ENCODE measurements at regions not wholly inside any gene's neighbourhood (a gene's known extent, or its start where the extent isn't known, plus 50 kb on each side); places are given as distances from the start of the nearest gene placed in this dataset.
"Not testable (repeated sequence)": the region's sequence is repeated elsewhere in the genome, so short reads cannot be mapped to it uniquely, and the experiment has no call there.

- H3K27me3 ChIP-seq: no peaks in the 10 kb centered on the region
- H3K36me3 ChIP-seq: no peaks in the 10 kb centered on the region
- 46 to 76% methylated on average over 2 of the region's 2 CpGs for WGBS, 2 donors
- no peak overlapping the region for H3K4me3 ChIP-seq
- no peak for DNase-seq
- no peak overlapping the region for H3K27ac ChIP-seq
- peaks cover 0 to 6% (median 0%) of the 10 kb centered on the region in 3 donors for H3K9me3 ChIP-seq
- TF ChIP-seq CTCF (IDR thresholded peaks at IDR 0.05) (no peak), POLR2A (IDR thresholded peaks at IDR 0.05) (no peak)
- intact Hi-C loops (cut with DNase I): no loop called here
- H3K4me1 ChIP-seq: no peaks in the 10 kb centered on the region
Measured at GRCh38 chr4:28451346-28451745, 1590.7 kb downstream of the STIM2 start.

DNA sequence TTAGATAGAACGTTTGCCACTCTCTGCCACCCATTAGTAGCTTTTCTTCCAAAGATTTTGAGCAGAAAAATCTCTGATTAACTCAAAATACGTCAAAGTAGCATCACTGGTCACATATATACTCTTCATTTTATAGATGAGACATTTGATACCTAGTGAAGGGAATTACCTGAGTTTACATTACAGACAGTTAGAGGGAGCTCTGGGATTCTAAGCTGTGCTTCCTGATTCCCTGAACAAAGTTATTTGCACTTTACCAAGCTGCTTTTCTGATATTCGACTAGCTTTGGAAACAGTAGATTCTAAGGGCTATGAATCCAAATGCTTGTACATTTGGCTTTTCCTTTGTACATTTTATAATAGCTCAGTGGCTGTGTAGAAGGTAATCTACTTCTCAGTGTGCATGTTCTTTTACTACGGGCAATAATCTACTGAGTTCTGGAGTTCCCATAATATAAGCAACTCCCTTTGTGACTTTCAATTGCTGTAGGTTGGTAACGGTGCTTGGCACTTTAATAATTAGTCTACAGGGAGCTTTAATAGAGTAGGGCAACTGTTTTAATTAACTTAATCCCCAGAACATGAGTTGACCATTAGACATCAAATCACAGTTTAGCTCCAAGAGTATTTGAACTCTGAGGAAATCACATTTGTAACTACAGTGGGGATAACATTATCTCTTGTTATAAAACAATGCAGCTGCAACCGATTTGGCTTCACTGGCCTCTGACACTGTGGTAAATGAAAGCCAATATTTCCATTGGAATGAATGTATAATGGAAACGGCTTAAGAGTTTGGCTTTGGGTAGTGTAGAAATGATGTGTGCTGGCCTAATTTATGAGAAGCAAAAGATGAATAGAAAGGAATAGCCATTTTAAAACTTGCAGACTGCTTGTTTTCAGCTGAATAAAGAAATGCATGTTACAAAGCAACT lies 1602.4 kb downstream of the STIM2 start:
- Histone ChIP-seq H3K27ac (no peak overlapping the region), H3K9me3 (no peaks in the 10 kb centered on the region), H3K4me3 (no peak overlapping the region), H3K4me1 (no peaks in the 10 kb centered on the region), H3K27me3 (no peaks in the 10 kb centered on the region), H3K36me3 (no peaks in the 10 kb centered on the region)
- intact Hi-C loops (cut with DNase I): no loop called here
- TF ChIP-seq POLR2A (IDR thresholded peaks at IDR 0.05) (no peak), CTCF (IDR thresholded peaks at IDR 0.05) (no peak)
- WGBS, 2 donors: 45 to 54% methylated on average over 7 of the region's 7 CpGs
- DNase-seq: no peak

- no peak overlapping the region for H3K4me3 ChIP-seq
- intact Hi-C loops (cut with DNase I): no loop called here
- no peaks in the 10 kb centered on the region for H3K27me3 ChIP-seq
- 38 to 54% methylated on average over 1 of the region's 1 CpG for WGBS, 2 donors
- no peak overlapping the region for H3K27ac ChIP-seq
- DNase-seq: no peak
- H3K9me3 ChIP-seq: no peaks in the 10 kb centered on the region
- H3K4me1 ChIP-seq: no peaks in the 10 kb centered on the region
- no peaks in the 10 kb centered on the region for H3K36me3 ChIP-seq
- TF ChIP-seq CTCF (IDR thresholded peaks at IDR 0.05): no peak
- TF ChIP-seq POLR2A (IDR thresholded peaks at IDR 0.05): no peak
Measured at GRCh38 chr4:28464823-28465222, 1604.2 kb downstream of the STIM2 start.

- H3K4me1 ChIP-seq; H3K36me3 ChIP-seq; H3K27me3 ChIP-seq; H3K27ac ChIP-seq; H3K9me3 ChIP-seq; intact Hi-C loops (cut with DNase I); H3K4me3 ChIP-seq; DNase-seq: not testable (repeated sequence)
- WGBS, 2 donors: 84 to 96% methylated on average over 11 to 13 of the region's 24 CpGs
Measured at GRCh38 chr4:28466886-28467285, 1606.2 kb downstream of the STIM2 start.

DNA sequence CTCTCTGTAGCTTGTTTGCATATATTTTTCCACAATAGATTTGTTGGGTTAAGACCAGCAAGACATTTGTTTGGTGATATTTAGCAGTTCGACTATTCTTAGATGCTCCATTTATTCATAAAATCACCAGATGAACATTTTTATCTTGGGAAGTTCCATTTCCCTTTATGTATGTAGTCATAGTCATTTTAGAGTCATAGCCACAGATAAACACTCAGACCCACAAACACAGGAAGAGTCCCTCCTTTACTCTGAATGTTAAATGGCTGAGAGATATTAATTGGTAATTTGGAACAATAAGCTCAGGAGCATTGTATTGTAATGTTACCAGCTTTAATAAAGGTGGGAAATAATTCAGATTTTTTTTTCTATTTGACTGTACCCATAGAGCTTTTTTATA lies 1608.7 kb downstream of the STIM2 start:
- DNase-seq: no peak
- no peak overlapping the region for H3K4me3 ChIP-seq
- 72 to 75% methylated on average over 1 of the region's 1 CpG for WGBS, 2 donors
- H3K27me3 ChIP-seq: no peaks in the 10 kb centered on the region
- no peak overlapping the region for H3K27ac ChIP-seq
- H3K36me3 ChIP-seq: no peaks in the 10 kb centered on the region
- TF ChIP-seq CTCF (IDR thresholded peaks at IDR 0.05) (no peak), POLR2A (IDR thresholded peaks at IDR 0.05) (no peak)
- H3K4me1 ChIP-seq: no peaks in the 10 kb centered on the region
- intact Hi-C loops (cut with DNase I): no loop called here
- no peaks in the 10 kb centered on the region for H3K9me3 ChIP-seq
